CD4-positive, alpha-beta T cell treated with Interleukin-1 beta for 1 hour (primary cell): ENCODE measurements at regions not wholly inside any gene's neighbourhood (a gene's known extent, or its start where the extent isn't known, plus 50 kb on each side); places are given as distances from the start of the nearest gene placed in this dataset.
"Not testable (repeated sequence)": the region's sequence is repeated elsewhere in the genome, so short reads cannot be mapped to it uniquely, and the experiment has no call there.

Source experiments
- DNase-seq, 2 donors: peaks; one replicate each; pipeline ENCODE4 v3.0.0-alpha.2; 2020 to 2022

GRCh38 chr3:104198131-104198530 is 1168.6 kb upstream of the ALCAM start:
- no peak for DNase-seq

GRCh38 chr3:104206925-104207324 is 1159.8 kb upstream of the ALCAM start:
- DNase-seq: no peak

GRCh38 chr3:104214277-104214676 is 1152.4 kb upstream of the ALCAM start:
- no peak for DNase-seq

DNA sequence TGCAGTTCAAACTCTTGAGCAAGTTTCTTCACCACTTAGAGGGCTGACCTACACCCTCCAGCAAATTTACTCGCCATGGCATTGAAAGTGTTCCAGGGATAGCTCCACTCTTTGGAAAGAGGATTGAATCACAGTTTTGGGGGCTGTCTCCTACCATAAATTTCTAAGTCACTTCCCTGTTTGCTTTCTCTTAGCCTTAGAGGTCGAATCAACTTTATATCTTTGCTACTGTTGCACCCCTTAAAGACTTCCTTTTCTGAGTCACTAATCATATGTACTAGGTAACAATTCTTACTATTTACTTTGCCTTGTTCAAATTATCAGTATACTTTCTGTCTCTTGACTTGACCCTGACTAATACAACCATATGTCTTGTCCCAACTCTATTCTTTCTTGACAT is 1151.8 kb upstream of the ALCAM start:
- DNase-seq: no peak

DNA sequence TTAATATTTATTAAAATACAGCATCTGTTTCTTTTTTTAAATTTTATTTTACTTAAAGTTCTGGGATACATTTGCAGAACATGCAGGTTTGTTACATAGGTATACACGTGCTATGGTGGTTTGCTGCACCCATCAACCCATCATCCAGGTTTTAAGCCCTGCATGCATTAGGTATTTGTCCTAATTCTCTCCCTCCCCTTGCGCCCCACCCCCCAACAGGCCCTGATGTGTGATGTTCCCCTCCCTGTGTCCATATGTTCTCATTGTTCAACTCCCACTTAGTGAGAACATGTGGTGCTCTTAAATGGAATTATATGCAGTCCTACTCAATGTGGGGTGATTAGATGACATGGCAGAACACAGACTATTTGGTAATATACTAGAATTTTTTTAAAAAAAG is 1147.7 kb upstream of the ALCAM start:
- not testable (repeated sequence) for DNase-seq

DNA sequence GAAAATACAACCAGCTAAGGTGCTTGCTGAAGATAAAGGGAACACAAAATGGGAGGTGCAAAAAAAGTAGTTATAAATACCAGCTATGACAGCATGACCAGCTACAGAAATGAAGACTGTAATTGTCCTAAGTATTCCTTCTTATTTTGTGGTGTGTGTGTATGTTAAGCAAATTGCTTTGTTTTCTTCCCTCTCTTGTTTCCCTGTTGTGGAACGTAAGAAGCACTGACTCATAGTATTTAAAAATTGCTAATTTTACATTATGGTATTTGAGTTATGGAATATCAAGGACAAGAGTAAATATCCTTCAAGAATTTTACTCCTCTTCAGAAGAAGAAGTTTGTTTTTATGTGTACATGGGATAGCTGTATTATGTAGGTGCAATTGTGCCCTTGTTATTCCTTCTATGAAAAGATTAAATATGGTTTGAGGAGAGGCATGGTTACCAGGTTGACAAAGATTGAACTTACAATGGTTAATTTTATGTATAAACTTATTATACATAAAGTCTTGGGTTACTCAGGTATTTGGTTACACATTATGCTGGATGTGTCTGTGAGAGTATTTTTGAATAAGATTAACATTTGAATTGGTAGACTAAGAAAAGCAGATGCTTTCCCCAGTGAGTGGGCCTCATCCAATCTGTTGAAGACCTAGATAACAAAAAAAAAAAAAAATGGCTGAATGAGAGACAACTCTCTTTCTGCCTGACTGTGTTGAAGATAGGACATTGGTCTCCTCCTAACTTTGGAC is 1132.1 kb upstream of the ALCAM start:
- no peak for DNase-seq

DNA sequence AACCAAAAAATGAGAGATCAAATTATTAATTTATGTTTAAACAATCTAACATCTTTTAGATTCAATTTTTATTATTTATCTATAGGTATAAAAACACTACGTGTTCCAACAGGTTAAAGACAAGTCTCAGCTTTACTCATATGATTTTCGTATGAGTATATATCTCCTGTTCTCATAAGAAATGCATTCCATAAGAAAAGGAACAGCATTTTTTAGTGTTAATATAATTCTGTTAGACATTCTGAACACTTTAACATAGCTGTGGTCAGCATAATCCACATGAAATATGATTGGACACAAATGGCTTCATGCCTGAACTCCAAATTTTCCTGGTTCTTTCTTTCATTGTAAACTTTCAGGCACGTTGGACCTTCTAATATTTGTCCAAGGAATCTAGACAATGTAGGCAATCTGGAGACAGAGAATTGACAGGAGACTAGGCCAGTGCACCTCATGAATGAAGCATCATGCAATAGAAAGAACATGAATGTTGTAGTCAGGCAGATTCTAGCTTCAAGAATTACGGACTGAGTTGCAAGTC is 1122.0 kb upstream of the ALCAM start:
- DNase-seq: no peak

DNA sequence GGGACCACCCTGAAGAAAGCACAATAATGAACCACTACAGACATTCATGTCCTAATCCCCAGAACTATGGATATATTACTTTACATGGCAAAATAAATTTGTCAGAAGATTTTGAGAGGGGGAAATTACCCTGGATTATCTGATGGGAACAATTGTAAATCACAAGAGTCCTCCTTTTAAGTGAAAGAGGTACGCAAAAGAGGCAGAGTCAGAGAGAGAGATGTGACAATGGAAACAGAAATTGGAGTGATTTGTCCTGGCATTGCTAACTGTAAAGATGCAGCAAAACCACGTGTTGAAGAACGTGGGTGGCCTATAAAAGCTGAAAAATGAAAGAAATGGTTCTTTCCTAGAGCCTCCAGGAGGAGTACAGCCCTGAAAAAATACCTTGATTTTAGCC is 1121.4 kb upstream of the ALCAM start:
- no peak for DNase-seq

GRCh38 chr3:104245981-104246380 is 1120.7 kb upstream of the ALCAM start:
- DNase-seq: no peak

DNA sequence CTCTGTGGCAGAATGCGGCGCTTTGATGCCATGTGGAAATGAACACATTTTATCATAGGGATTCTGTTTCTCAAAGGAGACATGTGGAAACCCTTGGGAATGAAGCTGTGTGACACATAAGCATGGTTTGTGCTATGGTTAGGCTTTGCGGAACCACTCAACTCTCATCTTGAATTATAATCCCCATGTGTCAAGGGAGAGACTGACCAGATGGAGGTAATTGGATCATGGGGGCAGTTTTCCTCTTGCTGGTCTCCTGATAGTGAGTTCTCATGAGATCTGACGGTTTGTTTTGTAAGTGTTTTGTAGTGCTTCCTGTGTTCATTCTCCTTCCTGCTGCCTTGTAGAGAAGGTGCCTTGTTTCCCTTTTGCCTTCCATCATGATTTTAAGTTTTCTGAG is 1109.2 kb upstream of the ALCAM start:
- no peak for DNase-seq

DNA sequence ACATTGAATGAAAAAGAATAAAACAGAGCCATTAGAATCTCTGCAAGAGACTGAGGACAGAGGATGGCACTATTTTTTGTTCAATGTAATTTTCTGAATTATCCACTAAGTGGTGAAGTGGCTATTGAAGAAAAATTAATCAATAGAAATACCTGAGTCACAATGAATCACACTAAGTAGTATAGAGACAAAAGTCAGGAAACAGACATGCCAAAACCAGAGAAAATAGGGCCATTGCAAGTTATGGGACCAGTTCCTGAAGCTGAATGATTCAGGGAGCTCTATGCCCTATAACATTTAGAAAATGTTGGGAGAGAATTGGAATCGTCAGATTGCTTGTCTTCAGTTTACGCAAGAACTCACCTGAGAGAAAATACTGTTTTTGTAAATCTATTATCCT is 1103.2 kb upstream of the ALCAM start:
- no peak for DNase-seq

GRCh38 chr3:104266219-104266618 is 1100.5 kb upstream of the ALCAM start:
- not testable (repeated sequence) for DNase-seq

- DNase-seq: no peak
These were observed 1096.9 kb upstream of the ALCAM start for GRCh38 chr3:104269771-104270170.

GRCh38 chr3:104273046-104273649 is 1093.6 kb upstream of the ALCAM start:
- no peak for DNase-seq

GRCh38 chr3:104275199-104275598 is 1091.5 kb upstream of the ALCAM start:
- no peak for DNase-seq

DNA sequence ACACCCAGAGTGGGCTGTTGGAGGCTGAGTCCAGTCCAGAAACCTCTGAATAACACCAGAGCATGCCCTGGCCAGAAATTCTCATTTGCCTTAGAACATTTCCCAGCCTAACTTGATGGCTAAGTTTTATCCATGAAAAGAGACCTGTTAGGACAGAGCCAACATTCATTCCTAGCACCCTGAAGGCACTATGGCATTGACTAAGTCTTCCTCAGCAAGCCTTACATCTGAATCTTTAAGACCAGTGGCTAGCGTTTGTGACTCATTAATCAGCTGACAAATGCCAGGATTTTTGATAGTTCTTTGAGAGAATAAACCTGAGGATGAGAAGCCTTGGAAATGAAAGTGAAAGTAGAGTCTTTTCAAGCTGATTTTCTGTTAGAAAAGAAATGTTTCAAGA is 1087.1 kb upstream of the ALCAM start:
- DNase-seq: peak in 1 of 2 donors; percentile 15

DNA sequence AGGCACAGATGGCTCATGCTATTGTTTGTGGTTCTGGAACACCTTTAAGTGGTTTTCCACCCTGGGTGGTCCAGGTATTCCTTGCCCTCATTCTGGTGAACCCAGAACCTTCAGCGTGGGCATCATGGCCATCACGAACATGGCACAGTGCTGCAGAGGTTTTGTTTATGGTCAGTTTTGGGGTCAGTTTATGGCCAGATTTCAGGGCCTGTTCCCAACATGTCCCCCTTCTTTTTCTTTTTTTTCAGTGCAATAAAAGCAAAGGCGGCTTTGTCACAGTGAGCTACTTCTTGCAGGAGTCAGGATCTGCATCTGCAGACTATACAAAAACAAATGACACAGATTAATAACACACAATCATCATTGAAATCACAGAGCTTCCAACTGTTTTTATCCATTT is 1085.0 kb upstream of the ALCAM start:
- no peak for DNase-seq

DNA sequence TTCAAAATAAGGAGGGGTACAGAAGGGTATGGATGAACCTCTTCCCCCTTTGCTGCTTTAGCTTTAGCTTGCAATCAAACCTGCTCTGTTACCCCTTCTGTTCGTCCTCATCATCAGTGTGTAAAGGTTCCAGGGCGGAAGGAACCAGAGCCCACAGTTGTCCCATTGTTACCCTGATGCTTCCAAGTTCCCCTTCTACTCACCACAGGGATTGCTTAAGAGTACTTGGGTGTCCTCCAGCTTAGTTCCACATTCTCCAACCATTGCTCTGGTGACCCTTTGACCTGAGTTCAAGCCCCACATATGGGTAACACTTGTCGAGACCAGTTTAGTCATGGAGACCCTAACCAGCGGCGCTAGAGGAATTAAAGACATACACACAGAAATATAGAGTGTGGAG is 1080.1 kb upstream of the ALCAM start:
- DNase-seq: no peak

- DNase-seq: no peak
These were observed 1075.3 kb upstream of the ALCAM start for GRCh38 chr3:104291437-104291851.

DNA sequence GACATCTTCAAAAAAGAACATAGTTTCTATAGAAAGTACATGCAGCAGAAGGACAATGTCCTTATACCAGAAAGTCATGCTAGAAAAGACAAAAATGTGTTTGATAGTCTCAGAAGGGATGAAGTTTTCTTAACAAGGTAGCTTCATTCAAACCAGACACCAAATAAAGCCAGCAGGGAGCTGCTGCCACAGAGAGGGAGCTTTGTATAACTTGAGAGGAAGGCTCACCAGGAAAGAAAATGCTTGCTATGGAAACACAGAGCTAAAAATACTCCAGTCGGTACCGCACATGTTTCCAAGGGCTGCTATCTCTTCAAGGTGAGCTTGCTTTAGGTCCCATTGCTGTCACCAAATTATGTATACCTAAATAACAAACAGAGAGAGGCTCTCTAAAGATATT is 1074.8 kb upstream of the ALCAM start:
- no peak for DNase-seq

DNA sequence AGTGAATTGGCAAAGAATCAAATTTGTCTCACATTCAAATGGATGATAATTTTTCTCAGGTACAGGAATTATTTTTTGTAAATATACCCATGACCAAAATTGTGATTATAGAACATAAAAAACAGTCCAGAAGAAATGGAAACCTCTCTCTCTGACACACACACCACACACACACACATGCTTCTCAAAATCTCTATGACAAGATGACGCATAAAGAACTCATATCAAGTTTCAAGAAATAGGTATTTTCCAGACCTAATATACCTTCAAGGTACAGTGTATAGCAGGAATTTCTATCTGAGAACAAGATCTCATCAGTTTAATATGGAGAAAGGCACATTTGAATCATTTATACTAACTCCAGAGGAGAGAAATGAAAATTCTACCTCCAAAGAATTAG is 1069.1 kb upstream of the ALCAM start:
- DNase-seq: no peak

- DNase-seq: no peak
These were observed 1068.0 kb upstream of the ALCAM start for GRCh38 chr3:104298662-104299061.

- DNase-seq: no peak
These were observed 1050.6 kb upstream of the ALCAM start for GRCh38 chr3:104316118-104316517.

GRCh38 chr3:104323226-104323625 is 1043.5 kb upstream of the ALCAM start:
- no peak for DNase-seq

DNA sequence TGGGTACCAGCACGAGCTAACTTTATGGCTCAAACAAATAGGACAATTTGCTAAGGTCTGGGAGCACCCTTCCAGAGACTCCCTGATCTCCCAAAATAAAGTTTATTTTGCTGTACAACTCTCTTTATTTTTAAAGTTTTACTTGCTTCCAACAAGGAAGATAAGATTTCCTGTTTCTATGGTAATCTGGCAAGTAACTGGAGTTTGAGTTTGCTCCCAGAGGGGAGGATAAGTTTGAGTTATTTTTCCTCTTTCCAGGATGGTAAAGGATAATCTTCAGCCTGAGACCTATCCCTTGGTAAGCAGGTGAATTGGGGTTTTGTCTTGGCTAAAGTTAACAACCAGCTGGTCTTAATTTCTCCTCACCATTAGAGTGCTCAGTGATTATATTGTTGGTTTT is 1019.4 kb upstream of the ALCAM start:
- DNase-seq: no peak
